H1 (cell line): ENCODE measurements at regions not wholly inside any gene's neighbourhood (a gene's known extent, or its start where the extent isn't known, plus 50 kb on each side); places are given as distances from the start of the nearest gene placed in this dataset.

Experiments used
- RAD21 ChIP-seq, 2 experiments: IDR thresholded peaks in 1 of 2; conservative IDR thresholded peaks in 1 of 2; 2 replicates each; pipeline ENCODE4 v1.6.1; 2011; ENCODE audit warnings: low read depth in 2 of 2, low read length in 2 of 2, improper control_type of control experiment in 1 of 2, inconsistent platforms in 1 of 2, mild to moderate bottlenecking in 1 of 2, moderate library complexity in 1 of 2
- SAP30 ChIP-seq: fragments of 300-600 bp; sonication (generic); IDR thresholded peaks from 2 replicates; pipeline ENCODE4 v1.7.1; 2012; ENCODE audit warnings: low read length, moderate library complexity, mild to moderate bottlenecking, inconsistent platforms; ENCODE audit not compliant: insufficient read depth, insufficient replicate concordance

GRCh38 chr2:176817061-176817565 lies 395.5 kb upstream of the HNRNPA3 start (continued):
- TF ChIP-seq RAD21 (IDR thresholded peaks at IDR 0.05 in 1 of 2, conservative IDR thresholded peaks at IDR 0.05 in 1 of 2; ENCODE audit: low read depth in 2 of 2, low read length in 2 of 2) (peak; percentile 51 to 57; a peak in 3 of 4 replicates), SAP30 (no peak)
